WTC11 (cell line): ENCODE measurements at regions not wholly inside any gene's neighbourhood (a gene's known extent, or its start where the extent isn't known, plus 50 kb on each side); places are given as distances from the start of the nearest gene placed in this dataset.

ENCODE experiments used
- ATAC-seq: fragments of 200-7000 bp; cut with Tn5 transposase; 2 replicates; pipeline ENCODE4 v1.10.0; 2021; ENCODE audit warnings: mild to moderate bottlenecking, moderate library complexity
- CTCF ChIA-PET: fragments of 300-600 bp; sonication (Branson Sonifier 250); formaldehyde crosslinking; loops from one replicate; lab custom pipeline; 2021; ENCODE audit warnings: antibody characterized with exemption; lab: Charles Lee
- POLR2A ChIA-PET: fragments of 350-600 bp; sonication (Branson Sonifier 250); formaldehyde crosslinking; loops from one replicate; lab custom pipeline; 2021; ENCODE audit warnings: antibody characterized with exemption; lab: Charles Lee
- DNase-seq: peaks from one replicate; pipeline ENCODE4 v3.0.0; 2021; ENCODE audit warnings: low spot score
- H3K27ac Mint-ChIP-seq: 2 replicates; pipeline ENCODE4 v1.8.0; 2021; ENCODE audit warnings: mixed read lengths
- H3K27me3 Mint-ChIP-seq: 2 replicates; pipeline ENCODE4 v1.8.0; 2021; ENCODE audit warnings: low read depth, mild to moderate bottlenecking, moderate library complexity, mixed read lengths
- H3K36me3 Mint-ChIP-seq: 2 replicates; pipeline ENCODE4 v1.8.0; 2021; ENCODE audit warnings: mixed read lengths
- H3K4me1 Mint-ChIP-seq: 2 replicates; pipeline ENCODE4 v1.8.0; 2022; ENCODE audit warnings: mixed read lengths
- H3K4me3 Mint-ChIP-seq: 2 replicates; pipeline ENCODE4 v1.8.0; 2021; ENCODE audit warnings: mild to moderate bottlenecking, moderate library complexity, mixed read lengths
- H3K9me3 Mint-ChIP-seq: 2 replicates; pipeline ENCODE4 v1.8.0; 2021; ENCODE audit warnings: mixed read lengths
- ATF1 ChIP-seq: sonication (generic); formaldehyde crosslinking; IDR thresholded peaks from 2 replicates; pipeline ENCODE4 v1.8.1; 2023; ENCODE audit warnings: mild to moderate bottlenecking, moderate library complexity, missing genetic modification reagents
- CREB1 ChIP-seq: sonication (generic); formaldehyde crosslinking; IDR thresholded peaks from 2 replicates; pipeline ENCODE4 v1.8.0; 2023; ENCODE audit warnings: mild to moderate bottlenecking, missing genetic modification reagents
- ETV6 ChIP-seq: sonication (generic); formaldehyde crosslinking; IDR thresholded peaks from 2 replicates; pipeline ENCODE4 v1.8.1; 2022; ENCODE audit warnings: mild to moderate bottlenecking, missing genetic modification reagents
- IRF2 ChIP-seq: sonication (generic); formaldehyde crosslinking; IDR thresholded peaks from 2 replicates; pipeline ENCODE4 v1.8.0; 2022; ENCODE audit warnings: low read depth, missing genetic modification reagents, borderline replicate concordance
- JUN ChIP-seq: sonication (generic); formaldehyde crosslinking; IDR thresholded peaks from 2 replicates; pipeline ENCODE4 v1.8.0; 2023; ENCODE audit warnings: mild to moderate bottlenecking, missing genetic modification reagents
- NFE2L1 ChIP-seq: sonication (generic); formaldehyde crosslinking; IDR thresholded peaks from 2 replicates; pipeline ENCODE4 v1.8.1; 2023; ENCODE audit warnings: missing genetic modification reagents
- NR2C2 ChIP-seq: sonication (generic); formaldehyde crosslinking; IDR thresholded peaks from 2 replicates; pipeline ENCODE4 v1.8.0; 2022; ENCODE audit warnings: mild to moderate bottlenecking, missing genetic modification reagents
- PRRX2 ChIP-seq: fragments of 250-450 bp; sonication (Bioruptor Pico); IDR thresholded peaks from 2 replicates; pipeline ENCODE4 v1.8.0; 2021; ENCODE audit warnings: mild to moderate bottlenecking
- SMAD3 ChIP-seq: sonication (generic); formaldehyde crosslinking; IDR thresholded peaks from 2 replicates; pipeline ENCODE4 v1.8.0; 2022; ENCODE audit warnings: missing genetic modification reagents, mild to moderate bottlenecking, borderline replicate concordance
- SMAD4 ChIP-seq: sonication (generic); formaldehyde crosslinking; IDR thresholded peaks from 2 replicates; pipeline ENCODE4 v1.8.0; 2022; ENCODE audit warnings: mild to moderate bottlenecking, missing genetic modification reagents
- TEAD1 ChIP-seq: sonication (generic); formaldehyde crosslinking; IDR thresholded peaks from 2 replicates; pipeline ENCODE4 v1.8.0; 2022; ENCODE audit warnings: mild to moderate bottlenecking, missing genetic modification reagents
- ZNF219 ChIP-seq: sonication (generic); formaldehyde crosslinking; IDR thresholded peaks from 2 replicates; pipeline ENCODE4 v1.8.0; 2023; ENCODE audit warnings: missing genetic modification reagents, mild to moderate bottlenecking, borderline replicate concordance
- ZNF416 ChIP-seq: fragments of 250-450 bp; sonication (Bioruptor Pico); IDR thresholded peaks from 2 replicates; pipeline ENCODE4 v1.9.0; 2021; ENCODE audit warnings: mild to moderate bottlenecking, inconsistent platforms
- TF ChIP-seq, protein P1 (sequence below): sonication (generic); formaldehyde crosslinking; IDR thresholded peaks from 2 replicates; pipeline ENCODE4 v1.8.0; 2022; ENCODE audit warnings: mild to moderate bottlenecking, missing genetic modification reagents
- TF ChIP-seq, protein P2 (sequence below): sonication (generic); formaldehyde crosslinking; IDR thresholded peaks from 2 replicates; pipeline ENCODE4 v1.8.1; 2022; ENCODE audit warnings: low read depth, missing genetic modification reagents, borderline replicate concordance
- TF ChIP-seq, protein P3 (sequence below): sonication (generic); formaldehyde crosslinking; IDR thresholded peaks from 2 replicates; pipeline ENCODE4 v1.8.0; 2022; ENCODE audit warnings: mild to moderate bottlenecking, missing genetic modification reagents
- TF ChIP-seq, protein P4 (sequence below): sonication (generic); formaldehyde crosslinking; IDR thresholded peaks from 2 replicates; pipeline ENCODE4 v1.8.1; 2023; ENCODE audit warnings: mild to moderate bottlenecking, missing genetic modification reagents
- TF ChIP-seq, protein P5 (sequence below): sonication (generic); formaldehyde crosslinking; IDR thresholded peaks from 2 replicates; pipeline ENCODE4 v1.8.1; 2023; ENCODE audit warnings: mild to moderate bottlenecking, moderate library complexity, missing genetic modification reagents
- TF ChIP-seq, protein P6 (sequence below): sonication (generic); formaldehyde crosslinking; IDR thresholded peaks from 2 replicates; pipeline ENCODE4 v1.8.1; 2023; ENCODE audit warnings: mild to moderate bottlenecking, missing genetic modification reagents, moderate library complexity
- TF ChIP-seq, protein P7 (sequence below): fragments of 250-450 bp; sonication (Bioruptor Pico); IDR thresholded peaks from 2 replicates; pipeline ENCODE4 v1.9.0; 2021; ENCODE audit warnings: mild to moderate bottlenecking

DNA sequence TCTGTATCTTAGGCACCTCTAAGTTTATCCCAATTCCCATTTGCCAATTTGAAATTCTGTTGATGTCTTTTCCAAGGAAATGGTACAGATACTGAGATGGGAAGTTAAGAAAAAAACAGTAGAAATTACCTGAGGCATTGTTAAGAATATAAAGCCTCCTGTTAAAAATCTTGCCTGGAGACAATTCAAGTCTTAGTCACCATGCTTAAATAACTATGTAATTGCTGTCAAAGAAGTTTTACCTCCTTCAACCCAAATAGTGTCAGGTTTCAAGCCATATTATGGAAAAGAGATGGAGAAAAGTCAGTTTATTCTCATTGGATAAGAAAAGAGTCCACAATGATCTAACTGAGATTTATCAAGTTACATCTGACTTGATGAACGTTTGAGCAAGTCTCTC is 974.7 kb downstream of the GALC start:
- H3K4me3 Mint-ChIP-seq, result no peak overlapping the region
- CTCF ChIA-PET, result no interaction called here
- ATAC-seq, result no peak
- POLR2A ChIA-PET, result no interaction called here
- no peak overlapping the region for H3K27ac Mint-ChIP-seq
- H3K36me3 Mint-ChIP-seq, result peaks cover 4% of the 10 kb centered on the region
- peaks cover 71% of the 10 kb centered on the region for H3K27me3 Mint-ChIP-seq
- peaks cover 14% of the 10 kb centered on the region for H3K4me1 Mint-ChIP-seq
- H3K9me3 Mint-ChIP-seq, result peaks cover 17% of the 10 kb centered on the region
- no peak for DNase-seq
- TF ChIP-seq JUN (CRISPR knock-in tag) (no peak), NR2C2 (no peak), ZNF416 (CRISPR knock-in tag) (no peak), ETV6 (CRISPR knock-in tag) (no peak), NFE2L1 (CRISPR knock-in tag) (no peak), SMAD3 (CRISPR knock-in tag) (no peak), SMAD4 (CRISPR knock-in tag) (no peak), IRF2 (CRISPR knock-in tag) (no peak), PRRX2 (CRISPR knock-in tag) (no peak), CREB1 (CRISPR knock-in tag) (no peak), ZNF219 (no peak), ATF1 (no peak), TEAD1 (CRISPR knock-in tag) (no peak)
- TF ChIP-seq, protein P1, sequence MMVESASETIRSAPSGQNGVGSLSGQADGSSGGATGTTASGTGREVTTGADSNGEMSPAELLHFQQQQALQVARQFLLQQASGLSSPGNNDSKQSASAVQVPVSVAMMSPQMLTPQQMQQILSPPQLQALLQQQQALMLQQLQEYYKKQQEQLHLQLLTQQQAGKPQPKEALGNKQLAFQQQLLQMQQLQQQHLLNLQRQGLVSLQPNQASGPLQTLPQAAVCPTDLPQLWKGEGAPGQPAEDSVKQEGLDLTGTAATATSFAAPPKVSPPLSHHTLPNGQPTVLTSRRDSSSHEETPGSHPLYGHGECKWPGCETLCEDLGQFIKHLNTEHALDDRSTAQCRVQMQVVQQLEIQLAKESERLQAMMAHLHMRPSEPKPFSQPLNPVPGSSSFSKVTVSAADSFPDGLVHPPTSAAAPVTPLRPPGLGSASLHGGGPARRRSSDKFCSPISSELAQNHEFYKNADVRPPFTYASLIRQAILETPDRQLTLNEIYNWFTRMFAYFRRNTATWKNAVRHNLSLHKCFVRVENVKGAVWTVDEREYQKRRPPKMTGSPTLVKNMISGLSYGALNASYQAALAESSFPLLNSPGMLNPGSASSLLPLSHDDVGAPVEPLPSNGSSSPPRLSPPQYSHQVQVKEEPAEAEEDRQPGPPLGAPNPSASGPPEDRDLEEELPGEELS (CRISPR knock-in tag), result no peak
- TF ChIP-seq, protein P2, sequence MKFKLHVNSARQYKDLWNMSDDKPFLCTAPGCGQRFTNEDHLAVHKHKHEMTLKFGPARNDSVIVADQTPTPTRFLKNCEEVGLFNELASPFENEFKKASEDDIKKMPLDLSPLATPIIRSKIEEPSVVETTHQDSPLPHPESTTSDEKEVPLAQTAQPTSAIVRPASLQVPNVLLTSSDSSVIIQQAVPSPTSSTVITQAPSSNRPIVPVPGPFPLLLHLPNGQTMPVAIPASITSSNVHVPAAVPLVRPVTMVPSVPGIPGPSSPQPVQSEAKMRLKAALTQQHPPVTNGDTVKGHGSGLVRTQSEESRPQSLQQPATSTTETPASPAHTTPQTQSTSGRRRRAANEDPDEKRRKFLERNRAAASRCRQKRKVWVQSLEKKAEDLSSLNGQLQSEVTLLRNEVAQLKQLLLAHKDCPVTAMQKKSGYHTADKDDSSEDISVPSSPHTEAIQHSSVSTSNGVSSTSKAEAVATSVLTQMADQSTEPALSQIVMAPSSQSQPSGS (CRISPR knock-in tag), result no peak
- TF ChIP-seq, protein P3, sequence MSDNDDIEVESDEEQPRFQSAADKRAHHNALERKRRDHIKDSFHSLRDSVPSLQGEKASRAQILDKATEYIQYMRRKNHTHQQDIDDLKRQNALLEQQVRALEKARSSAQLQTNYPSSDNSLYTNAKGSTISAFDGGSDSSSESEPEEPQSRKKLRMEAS (CRISPR knock-in tag), result no peak
- TF ChIP-seq, protein P4, sequence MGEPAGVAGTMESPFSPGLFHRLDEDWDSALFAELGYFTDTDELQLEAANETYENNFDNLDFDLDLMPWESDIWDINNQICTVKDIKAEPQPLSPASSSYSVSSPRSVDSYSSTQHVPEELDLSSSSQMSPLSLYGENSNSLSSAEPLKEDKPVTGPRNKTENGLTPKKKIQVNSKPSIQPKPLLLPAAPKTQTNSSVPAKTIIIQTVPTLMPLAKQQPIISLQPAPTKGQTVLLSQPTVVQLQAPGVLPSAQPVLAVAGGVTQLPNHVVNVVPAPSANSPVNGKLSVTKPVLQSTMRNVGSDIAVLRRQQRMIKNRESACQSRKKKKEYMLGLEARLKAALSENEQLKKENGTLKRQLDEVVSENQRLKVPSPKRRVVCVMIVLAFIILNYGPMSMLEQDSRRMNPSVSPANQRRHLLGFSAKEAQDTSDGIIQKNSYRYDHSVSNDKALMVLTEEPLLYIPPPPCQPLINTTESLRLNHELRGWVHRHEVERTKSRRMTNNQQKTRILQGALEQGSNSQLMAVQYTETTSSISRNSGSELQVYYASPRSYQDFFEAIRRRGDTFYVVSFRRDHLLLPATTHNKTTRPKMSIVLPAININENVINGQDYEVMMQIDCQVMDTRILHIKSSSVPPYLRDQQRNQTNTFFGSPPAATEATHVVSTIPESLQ (CRISPR knock-in tag), result no peak
- TF ChIP-seq, protein P5, sequence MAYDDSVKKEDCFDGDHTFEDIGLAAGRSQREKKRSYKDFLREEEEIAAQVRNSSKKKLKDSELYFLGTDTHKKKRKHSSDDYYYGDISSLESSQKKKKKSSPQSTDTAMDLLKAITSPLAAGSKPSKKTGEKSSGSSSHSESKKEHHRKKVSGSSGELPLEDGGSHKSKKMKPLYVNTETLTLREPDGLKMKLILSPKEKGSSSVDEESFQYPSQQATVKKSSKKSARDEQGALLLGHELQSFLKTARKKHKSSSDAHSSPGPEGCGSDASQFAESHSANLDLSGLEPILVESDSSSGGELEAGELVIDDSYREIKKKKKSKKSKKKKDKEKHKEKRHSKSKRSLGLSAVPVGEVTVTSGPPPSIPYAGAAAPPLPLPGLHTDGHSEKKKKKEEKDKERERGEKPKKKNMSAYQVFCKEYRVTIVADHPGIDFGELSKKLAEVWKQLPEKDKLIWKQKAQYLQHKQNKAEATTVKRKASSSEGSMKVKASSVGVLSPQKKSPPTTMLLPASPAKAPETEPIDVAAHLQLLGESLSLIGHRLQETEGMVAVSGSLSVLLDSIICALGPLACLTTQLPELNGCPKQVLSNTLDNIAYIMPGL (CRISPR knock-in tag), result no peak
- TF ChIP-seq, protein P6, sequence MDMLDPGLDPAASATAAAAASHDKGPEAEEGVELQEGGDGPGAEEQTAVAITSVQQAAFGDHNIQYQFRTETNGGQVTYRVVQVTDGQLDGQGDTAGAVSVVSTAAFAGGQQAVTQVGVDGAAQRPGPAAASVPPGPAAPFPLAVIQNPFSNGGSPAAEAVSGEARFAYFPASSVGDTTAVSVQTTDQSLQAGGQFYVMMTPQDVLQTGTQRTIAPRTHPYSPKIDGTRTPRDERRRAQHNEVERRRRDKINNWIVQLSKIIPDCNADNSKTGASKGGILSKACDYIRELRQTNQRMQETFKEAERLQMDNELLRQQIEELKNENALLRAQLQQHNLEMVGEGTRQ (CRISPR knock-in tag), result no peak
- TF ChIP-seq, protein P7, sequence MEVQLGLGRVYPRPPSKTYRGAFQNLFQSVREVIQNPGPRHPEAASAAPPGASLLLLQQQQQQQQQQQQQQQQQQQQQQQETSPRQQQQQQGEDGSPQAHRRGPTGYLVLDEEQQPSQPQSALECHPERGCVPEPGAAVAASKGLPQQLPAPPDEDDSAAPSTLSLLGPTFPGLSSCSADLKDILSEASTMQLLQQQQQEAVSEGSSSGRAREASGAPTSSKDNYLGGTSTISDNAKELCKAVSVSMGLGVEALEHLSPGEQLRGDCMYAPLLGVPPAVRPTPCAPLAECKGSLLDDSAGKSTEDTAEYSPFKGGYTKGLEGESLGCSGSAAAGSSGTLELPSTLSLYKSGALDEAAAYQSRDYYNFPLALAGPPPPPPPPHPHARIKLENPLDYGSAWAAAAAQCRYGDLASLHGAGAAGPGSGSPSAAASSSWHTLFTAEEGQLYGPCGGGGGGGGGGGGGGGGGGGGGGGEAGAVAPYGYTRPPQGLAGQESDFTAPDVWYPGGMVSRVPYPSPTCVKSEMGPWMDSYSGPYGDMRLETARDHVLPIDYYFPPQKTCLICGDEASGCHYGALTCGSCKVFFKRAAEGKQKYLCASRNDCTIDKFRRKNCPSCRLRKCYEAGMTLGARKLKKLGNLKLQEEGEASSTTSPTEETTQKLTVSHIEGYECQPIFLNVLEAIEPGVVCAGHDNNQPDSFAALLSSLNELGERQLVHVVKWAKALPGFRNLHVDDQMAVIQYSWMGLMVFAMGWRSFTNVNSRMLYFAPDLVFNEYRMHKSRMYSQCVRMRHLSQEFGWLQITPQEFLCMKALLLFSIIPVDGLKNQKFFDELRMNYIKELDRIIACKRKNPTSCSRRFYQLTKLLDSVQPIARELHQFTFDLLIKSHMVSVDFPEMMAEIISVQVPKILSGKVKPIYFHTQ, result no peak
- TF ChIP-seq, all 79 proteins: peak for 0
